ENCODE measurements at regions not wholly inside any gene's neighbourhood (a gene's known extent, or its start where the extent isn't known, plus 50 kb on each side); places are given as distances from the start of the nearest gene placed in this dataset.
A peak's percentile ranks its signal among the peaks of the same experiment; 100 is the strongest.

DNA sequence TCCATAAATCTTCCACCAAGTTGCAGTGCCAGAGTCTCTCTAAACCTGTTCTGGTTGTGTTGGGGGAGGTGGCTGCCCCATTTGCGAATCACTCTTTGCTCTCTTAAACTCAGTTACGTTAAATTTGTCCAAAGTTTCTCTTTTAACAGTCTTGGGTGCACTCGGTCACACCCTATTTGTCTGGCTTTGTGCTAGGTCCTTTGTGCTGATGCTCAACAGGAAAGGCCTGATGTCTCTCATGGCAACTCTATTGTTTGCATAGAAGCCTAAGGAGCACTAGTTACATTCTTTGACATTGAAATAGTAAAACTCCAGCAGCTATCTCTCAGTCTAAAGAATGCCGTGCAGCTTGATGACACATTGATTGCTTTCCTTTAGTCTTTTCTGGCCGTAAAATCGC lies 105.1 kb downstream of the TRMT11 start:
- no peak for DNase-seq

DNA sequence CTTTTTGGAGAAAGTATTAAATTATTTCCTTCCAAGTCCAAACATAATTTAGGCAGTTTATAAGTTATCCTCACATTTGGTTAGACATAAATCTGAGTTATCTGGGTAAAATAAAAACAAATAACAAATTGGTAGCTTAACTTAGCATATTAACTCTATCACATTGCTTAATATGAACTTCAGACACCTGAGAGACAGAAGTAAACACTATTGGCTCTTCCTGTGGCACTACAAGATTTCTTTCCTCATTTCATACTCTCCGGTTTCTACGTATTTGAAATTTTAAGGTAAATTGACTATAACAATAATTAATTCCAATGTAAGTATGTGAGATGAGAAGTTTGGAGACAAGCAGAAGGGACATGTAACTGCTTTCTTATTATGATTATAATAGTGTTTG lies 106.8 kb downstream of the TRMT11 start:
- DNase-seq, result no peak

DNA sequence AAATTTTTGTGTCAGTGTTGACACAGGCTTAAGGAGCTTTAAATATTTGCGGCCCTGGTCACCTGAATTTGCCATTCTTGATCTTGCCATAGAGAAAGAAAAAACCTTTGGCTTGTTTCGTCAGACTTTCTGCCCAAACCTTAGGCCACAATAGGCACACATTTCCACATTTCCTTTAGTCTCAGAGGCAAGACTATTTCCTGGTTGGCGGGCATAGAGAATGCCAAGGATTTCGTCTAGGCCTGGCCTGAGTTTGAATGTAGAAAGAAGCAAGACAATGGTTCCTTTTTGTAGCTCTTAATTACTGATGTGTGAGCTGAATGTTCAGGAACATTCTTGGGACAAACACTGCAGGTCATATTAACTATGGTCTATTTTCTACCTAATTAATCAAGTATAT lies 108.1 kb downstream of the TRMT11 start:
- DNase-seq, result no peak

DNA sequence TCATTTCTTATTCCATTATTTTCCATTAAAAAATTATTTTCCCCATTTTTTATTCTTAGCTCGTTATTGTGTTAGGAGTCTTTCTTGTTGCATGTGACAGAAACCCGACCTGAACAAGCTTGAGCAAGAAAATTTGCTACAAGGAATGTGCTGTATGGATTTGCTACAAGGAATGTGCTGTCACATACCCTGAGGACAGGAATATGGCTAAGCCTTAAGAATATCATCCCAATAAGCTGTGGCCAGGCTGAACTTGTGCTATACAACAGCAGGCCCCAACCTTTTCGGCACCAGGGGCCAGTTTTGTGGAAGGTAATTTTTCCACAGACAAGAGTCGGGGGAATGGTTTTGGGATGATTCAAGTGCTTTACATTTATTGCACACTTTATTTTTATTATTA lies 114.0 kb downstream of the TRMT11 start:
- no peak for DNase-seq

DNA sequence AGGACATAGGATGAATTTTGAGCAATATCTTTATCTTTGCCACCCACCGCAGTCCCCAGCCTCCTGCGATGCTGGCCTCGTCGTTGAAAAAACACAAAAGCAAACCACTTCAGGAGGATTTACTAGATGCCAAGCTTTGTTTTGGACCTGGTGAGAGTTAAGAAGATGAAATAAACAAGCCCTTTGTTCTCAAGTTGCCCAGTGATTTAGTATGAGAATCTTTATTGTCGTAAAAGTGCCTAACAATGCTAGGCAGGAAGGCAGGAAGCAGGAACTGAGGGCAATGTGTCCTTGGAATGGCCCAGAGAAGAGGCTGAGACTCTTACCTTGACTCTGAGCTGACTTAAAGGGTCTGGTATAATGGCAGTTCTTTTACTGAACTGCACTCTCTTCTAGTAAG lies 116.0 kb downstream of the TRMT11 start:
- DNase-seq, result no peak

DNA sequence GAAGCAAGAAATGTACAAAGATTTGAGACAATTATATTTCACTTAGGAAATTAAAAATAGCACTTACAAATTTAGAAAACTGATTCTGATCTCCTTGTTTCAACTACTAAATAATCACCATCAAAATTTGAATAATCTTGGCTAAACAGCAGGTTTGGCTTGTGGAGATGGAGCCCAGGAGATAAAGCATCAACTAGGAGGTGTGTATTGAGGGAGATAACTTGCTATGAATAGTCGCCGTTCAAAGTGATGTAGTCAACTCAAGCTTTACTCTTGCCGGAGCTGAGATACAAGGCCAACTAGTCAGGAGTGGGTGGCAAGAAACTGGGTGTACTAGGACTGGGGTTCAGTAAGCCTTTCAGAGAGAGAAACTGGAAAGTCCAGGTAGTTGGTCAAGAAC lies 117.7 kb downstream of the TRMT11 start:
- no peak for DNase-seq

DNA sequence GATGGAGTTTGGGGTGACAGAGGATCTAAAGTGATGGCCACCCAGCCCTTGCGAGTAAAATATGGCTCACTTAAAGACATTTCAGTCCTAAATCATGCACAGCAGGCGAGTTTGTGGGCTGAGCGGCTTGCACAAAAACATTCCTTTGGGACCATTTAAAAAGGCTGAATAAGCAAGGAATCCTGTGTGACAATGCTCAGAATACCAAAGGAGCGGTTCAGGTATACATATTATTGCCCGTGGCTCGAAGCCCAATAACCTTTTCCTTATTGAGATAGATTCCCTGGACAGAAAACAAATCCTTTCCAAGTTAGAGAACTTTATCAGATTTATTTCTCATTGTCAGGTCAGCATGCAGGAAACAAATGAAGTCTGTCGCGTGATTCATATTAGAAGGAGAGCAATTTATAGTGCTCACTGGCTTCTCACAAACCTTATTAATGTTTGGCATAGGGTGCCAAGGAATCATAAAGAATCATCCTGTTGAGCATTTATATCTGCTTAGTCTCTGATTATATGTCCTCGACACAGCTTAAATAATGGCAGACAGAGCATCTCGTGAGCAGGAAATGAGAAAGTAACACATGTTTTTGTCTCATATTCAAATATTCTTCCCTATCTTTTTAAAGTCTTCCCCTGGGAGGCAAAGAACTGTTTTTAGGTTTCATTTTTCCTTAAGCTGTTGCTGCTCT lies 121.3 kb downstream of the TRMT11 start:
- DNase-seq, result no peak

DNA sequence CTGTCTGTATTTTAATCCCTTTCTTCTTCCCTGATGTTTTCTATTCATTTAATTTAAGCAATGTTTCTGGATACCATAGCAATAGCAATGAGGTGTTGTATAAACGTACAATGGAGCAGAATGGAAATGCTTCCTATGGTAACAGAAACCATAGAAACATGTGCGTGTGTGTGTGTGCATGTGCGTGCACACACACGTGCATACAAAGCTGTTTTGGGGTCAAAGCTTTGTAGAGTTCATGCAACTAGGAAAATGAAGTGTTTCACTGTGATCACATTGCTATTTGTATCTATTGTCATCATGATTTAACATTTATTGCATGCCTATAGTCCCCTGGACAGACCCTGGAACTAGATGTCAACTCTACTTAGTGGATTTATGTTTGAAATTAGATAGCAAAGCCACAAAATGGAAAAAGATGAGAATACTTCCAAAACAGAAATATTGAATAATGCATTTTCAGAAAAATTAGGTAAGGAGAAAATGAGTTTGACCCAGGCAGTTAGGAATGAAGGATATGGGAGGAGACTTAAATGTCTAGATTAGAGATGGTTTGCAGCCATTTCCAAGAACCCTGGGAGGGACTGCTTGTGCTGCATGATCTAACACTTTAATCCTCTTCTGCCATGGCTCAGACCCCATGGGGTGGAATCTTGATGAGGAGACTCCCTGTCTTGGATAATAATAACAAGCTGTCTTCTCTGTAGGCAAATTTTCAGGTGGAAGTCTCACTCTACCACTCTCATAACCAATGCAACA lies 124.4 kb downstream of the TRMT11 start:
- DNase-seq, result no peak

DNA sequence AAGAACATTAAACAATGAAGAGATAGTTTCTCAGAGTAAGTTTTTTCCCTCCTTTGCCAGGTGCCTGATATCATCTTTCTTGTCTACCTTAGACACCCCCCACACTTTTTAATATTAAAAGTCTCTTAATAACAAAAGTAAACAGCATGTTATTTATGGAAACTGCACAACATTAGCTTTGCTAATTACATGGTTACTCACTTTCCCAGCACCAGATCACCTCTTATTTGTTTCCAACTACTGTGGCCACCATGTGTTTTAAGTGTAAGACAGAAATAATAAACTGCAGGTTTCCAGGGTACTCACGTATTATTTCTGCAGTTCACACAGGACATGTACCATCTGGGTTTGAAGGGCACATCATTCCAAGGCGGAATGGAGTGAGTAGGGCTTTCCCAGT lies 125.0 kb downstream of the TRMT11 start:
- no peak for DNase-seq

DNA sequence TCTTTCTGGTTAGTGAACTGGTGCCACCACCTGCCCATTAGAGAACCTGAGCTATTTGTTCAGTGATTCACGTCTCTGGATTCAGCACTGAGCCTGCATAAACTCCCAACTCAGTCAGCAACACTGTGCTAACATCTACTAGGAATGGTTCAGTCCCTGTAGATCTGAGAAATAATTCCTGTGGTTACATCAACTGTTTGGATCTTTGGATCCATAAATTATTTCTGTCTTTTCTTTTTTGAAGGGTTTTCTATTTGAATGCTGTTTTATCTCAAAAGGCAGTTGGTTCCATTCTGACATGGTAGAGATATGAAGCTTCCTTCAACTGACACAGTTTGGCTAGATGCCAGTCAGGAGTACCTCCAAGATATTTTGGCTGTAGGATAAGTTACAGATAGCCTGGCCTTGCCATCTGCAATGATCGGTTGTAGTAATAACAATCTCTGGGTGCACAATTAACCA lies 125.9 kb downstream of the TRMT11 start:
- DNase-seq, result peak; percentile 2 to 17

DNA sequence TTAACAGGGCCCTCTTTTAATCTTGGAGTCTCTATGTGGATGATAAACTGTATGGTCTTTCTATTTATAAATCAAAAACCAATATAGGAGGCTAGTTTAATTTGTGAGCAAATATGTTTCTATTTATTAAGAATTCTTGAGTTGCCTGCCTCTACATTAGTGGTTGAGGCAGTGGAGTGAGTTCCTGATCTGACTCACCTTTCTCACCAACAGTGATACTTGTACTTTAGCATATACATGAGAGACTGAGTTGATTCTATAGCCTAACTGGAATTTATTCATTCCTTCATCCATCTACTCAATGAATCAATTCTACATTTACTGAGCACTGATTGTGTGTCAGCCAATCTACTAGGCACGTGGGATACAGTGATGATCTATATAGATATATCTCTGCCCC lies 126.9 kb downstream of the TRMT11 start:
- DNase-seq, result no peak

DNA sequence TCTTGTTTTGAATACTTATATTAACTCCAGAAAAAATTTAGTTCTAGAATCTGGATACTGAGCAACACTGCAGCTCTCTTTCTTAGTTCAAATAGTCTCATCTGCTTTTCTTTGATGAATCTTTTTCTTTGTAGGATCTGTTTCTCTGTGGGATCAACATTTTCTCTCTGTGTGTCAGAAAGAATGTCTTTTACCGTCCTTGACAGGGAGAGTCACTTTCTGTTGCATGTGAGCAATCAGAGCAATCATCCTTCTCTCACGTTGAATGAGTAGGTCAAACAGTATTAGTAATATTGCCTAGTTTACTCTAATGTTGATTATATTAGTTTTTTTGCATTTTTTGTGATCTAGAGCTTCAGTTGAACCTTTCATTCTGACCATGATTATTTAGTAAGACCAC lies 130.9 kb downstream of the TRMT11 start:
- no peak for DNase-seq

DNA sequence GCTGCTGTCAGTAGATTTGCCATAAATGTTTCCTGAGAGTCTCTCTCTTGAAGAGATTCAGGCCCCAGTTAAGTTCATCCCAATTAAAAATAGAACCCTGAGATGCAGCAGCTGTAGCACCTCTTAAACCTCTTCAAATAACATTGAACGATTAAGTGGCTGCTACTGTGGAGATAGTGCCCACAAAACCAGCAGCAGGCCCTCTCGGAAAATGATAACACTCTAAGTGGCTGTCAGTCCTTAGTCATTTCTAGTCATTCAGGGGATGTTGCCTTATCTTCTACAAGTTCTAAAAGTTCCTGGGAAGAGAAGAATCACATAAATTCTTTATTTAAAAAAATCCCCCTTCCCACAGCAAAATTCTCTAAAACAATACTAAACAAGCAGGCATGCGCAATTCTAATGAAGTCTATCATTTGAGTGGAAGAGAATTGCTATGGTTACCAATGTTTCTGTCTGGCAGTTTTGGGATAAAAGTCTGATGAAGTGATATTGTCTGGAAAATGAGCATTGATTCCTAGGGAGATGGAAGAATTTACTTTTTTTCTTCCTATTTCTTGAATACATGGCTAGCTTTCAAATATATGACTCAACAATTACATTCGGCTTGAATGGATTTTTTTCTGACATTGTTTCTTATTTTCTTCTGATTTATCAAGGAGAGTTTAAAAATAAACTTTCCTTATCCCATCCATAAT lies 131.9 kb downstream of the TRMT11 start:
- DNase-seq, result no peak

DNA sequence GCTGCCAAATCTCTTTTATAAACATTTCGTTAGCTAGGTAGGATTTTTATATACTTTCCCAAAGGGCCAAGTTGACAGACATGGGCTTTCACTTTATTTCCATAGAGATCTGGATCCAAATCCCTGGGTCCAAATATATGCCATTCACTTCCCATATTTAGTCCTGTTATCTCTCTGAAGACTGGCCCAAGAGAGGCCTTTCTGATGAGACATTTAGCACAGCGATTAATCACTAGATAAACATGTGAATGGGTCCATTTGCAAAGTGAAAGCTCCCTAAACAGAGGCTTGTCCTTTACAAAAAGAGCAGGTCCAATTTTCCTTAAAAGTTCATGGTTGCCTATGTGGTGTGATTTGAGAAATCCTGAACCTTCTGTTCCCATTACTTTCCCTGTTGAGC lies 132.6 kb downstream of the TRMT11 start:
- DNase-seq, result no peak

DNA sequence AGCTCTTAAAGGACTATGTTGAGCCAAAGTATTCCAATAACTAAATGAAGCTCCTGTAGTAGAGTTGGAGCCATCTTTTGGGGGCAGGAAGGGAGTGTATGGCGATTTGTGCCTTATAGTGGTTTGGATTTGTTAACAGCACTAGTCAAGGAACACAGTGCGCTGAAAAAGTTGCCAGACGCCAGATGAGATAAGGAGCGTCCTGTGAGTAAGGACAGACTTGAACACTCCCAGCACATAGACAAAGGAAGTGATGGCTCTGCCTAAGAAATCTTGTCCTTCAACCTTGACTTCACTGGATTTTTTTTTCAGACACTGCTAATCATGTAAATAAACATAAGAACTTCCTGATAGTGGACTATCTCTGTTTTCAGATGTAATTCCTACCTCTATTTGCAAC lies 136.9 kb downstream of the TRMT11 start:
- no peak for DNase-seq

DNA sequence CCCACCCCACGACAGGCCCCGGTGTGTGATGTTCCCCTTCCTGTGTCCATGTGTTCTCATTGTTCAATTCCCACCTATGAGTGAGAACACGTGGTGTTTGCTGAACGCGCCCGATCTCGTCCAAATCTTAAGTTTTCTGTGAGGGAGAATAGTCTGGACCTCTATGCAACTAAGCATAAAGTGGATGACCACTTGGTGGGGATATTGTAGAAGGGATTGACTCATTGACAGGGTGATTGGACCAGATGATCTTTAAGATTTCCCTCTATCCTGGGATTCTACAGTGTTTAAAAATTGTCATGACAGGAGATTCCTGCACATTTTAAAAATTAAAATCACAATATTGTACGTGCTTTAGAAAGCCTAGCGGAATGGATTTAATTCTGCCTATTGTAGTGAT lies 141.3 kb downstream of the TRMT11 start:
- no peak for DNase-seq

DNA sequence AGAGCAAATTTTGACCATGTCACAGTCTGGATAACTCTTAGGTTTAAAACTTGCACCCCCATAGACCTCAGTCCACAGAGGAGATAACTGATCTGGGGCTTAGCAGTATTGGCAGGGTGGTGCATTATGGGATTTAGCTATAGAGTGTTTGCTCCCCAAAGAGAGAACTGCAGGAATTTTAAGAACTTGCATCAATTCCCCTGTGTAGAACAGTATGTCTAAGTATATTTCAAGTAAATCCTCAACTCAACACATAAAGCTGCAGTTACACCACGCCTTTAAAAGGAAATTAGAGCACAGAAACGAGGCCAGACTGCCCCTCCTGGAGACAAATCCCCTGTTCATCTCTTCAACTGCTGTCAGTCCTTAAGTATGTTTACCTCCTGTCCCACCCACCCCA lies 144.9 kb downstream of the TRMT11 start:
- DNase-seq, result no peak

DNA sequence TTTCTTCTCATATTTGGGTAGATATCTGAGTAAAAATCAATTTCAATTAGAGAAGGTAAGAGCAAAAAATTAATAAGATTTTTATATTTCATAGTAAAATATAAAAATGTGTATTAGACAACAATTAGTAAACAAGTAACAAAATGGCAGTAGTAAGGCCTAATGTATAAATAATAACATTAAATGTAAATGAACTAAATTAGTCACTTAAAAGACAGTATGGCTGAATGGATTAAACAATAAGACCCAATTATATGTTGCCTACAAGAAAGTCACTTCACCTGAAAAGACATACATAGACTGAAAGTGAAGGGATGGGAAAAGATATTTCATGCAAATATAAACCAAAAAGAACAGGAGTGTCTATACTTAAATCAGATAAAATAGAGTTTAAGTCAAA lies 147.6 kb downstream of the TRMT11 start:
- DNase-seq, result no peak

DNA sequence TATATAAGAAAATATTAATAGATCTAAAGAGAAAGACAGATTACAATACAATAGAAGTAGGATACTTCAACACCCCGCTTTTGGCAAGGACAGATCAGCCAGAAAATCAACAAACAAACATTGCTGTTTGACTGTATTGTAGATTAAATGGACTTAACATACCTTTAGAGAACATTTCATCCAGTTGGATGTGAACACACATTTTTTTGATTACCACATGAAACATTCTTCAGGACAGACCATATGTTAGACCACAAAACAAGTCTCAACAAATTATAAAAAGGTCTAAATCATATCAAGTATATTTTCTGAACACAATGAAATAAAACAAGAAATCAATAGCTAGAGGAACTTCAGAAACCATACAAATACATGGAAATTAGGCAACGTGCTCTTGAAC lies 148.2 kb downstream of the TRMT11 start:
- no peak for DNase-seq

DNA sequence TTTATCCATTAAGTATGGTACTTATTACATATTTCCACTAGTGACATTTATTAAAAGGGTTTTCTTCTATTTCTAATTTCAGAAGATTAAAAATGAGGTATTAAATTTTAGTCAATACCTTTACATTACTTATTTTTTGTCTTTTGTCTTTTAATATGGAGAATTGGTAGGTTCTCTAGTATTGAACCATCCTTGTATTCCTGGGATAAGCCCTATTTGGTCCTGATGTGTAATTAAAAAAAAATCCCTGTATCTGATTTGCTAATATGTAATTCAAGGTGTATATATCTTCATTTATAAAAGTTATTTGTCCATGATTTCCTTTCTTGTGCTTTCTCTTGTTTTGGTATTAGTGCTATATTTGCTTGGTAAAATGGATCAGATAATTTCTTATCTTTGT lies 153.7 kb downstream of the TRMT11 start:
- no peak for DNase-seq

DNA sequence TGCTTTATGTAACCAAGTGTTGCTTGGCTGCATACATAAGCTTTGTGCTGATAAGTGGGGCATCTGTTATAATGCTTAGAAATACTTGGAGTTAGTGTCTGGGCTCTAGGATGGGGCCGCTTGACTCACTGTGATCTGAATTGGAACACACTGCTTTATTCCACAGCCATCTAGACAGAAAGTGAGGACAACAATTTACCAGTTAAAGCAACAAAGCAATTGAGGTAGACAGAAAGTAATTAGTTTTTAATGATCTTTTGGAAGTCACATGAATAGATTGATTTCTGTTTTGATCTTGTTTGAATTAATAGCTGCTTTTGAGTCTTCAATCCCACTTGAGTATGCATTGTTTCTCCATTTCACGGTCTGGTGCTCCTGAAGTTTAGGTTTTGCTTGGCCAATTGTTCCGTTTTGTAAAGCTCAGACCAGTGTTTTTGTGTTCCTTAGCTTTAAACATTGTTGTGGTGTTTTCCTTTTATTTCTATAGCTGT lies 157.5 kb downstream of the TRMT11 start:
- no peak for DNase-seq

DNA sequence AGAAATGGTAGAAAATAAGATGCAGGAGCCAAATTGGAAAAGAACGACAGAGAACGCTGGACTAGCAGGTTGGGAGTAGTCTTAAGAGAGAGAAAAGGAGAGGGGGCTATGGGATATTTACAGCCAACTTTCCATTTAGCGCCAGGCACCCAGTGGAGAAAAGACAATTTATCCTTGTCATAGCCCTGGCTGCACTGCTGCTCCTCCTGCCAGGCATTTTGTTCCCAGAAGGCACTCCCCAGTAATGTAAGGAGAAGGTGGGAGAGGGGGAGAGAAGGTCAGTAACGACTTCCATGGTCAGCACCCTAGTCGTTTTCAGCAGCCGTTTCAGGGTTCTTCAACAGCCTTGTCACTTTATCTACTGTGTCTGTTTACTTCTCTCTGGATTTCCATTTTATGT lies 159.0 kb downstream of the TRMT11 start:
- DNase-seq, result no peak

DNA sequence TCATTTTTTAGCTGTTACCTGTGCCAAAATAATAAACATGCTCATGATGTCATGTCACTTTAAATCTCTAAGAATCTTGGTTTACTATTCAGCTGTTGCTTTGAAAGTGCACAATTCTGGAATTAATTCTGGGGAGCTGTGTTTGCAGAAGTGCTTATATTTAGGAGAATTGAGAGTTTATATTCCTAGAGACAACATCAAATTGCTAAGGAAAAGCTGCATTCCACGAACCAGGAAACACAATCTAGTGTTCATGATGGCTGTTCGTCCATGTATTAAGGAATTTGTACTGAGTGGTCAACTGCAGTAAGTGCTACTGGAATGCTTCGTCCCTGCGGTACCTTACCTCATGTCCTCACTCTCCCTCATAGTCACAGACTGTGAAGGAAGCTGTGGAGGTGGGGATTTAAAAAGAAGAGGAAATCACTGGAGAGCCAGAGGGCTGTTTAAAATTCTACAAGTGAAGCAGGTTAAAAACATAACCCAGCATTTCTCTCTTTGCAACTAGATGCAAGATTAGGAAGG lies 161.0 kb downstream of the TRMT11 start:
- DNase-seq, result no peak

DNA sequence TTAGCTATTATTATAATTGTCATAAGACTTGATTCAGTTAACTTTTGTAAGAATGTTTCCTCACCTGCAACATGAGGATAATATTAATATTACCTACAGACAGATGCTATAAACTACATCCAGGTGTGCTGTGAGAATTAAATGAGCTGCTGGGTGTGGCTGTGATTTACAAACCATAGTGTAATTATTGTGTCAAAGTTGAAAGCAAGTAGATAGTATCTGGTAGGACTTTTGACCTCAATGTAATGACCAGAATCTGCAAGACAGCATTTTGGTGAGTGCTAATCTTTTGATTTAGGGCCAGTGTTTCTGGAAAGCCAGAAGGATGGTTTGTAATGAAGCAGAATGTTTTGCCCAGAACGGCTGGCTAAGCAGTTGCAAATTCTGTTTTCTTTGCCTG lies 162.5 kb downstream of the TRMT11 start:
- DNase-seq, result no peak

All from SHP77 (cell line).